ENCODE measurements at regions not wholly inside any gene's neighbourhood (a gene's known extent, or its start where the extent isn't known, plus 50 kb on each side); places are given as distances from the start of the nearest gene placed in this dataset.

GRCh38 chr21:24110846-24111245 is 1496.4 kb downstream of the MRPL39 start:
- no peaks in the 10 kb centered on the region for H3K4me1 ChIP-seq (ENCODE audit: control insufficient read depth, extremely low read depth, insufficient read depth, low read length)
- BruUV-seq (replicated peaks) = no TSS peak

More at GRCh38 chr21:24110846-24111245, 1496.4 kb downstream of the MRPL39 start:
- H3K27me3 ChIP-seq (ENCODE audit: control insufficient read depth in 2 of 2, insufficient read depth in 2 of 2, low read length in 2 of 2) = no peaks in the 10 kb centered on the region
- TF ChIP-seq GATA2 (IDR thresholded peaks at IDR 0.05; ENCODE audit: insufficient read depth, insufficient read length, low read depth, low read length) (no peak), POLR2AphosphoS5 (IDR thresholded peaks at IDR 0.05; ENCODE audit: insufficient read depth, low read depth, low read length) (no peak), MYC (IDR thresholded peaks at IDR 0.05; ENCODE audit: low read depth, low read length) (no peak), JUN (IDR thresholded peaks at IDR 0.05; ENCODE audit: borderline replicate concordance, insufficient read depth, insufficient read length, low read depth) (no peak), CTCF (IDR thresholded peaks at IDR 0.05; ENCODE audit: extremely low read depth in 1 of 2, insufficient read depth in 1 of 2, low read depth in 1 of 2, low read length in 2 of 2) (no peak), EZH2 (IDR thresholded peaks at IDR 0.05; ENCODE audit: borderline replicate concordance, low read depth, low read length, severe bottlenecking) (no peak), POLR2A (IDR thresholded peaks at IDR 0.05; ENCODE audit: low read depth, low read length) (no peak)
- POLR2A ChIA-PET = no interaction called here
- H3K9ac ChIP-seq (replicated peaks; ENCODE audit: extremely low read depth, insufficient read depth, low read length) = no peak overlapping the region
- no peak overlapping the region for H3K4me2 ChIP-seq (ENCODE audit: insufficient read depth, low read length)
- H3K36me3 ChIP-seq (ENCODE audit: control insufficient read depth in 2 of 2, extremely low read depth in 1 of 2, insufficient read depth in 2 of 2, low read length in 2 of 2) = no peaks in the 10 kb centered on the region
- H3K79me2 ChIP-seq (ENCODE audit: control insufficient read depth, insufficient read depth, low read length) = no peaks in the 10 kb centered on the region
- no peaks in the 10 kb centered on the region for H3K9me3 ChIP-seq (replicated peaks; ENCODE audit: control insufficient read depth, insufficient read depth, low read length)
- H4K20me1 ChIP-seq (replicated peaks; ENCODE audit: control insufficient read depth, extremely low read depth, insufficient read depth, low read length) = no peaks in the 10 kb centered on the region
- H3K4me3 ChIP-seq (replicated peaks in 1 of 3; ENCODE audit: insufficient read depth in 1 of 3, low read depth in 1 of 3, low read length in 3 of 3) = no peak overlapping the region
- CTCF ChIA-PET = no interaction called here
- FAIRE-seq (no peak), DNase-seq (ENCODE audit: low read depth, low spot score) (no peak)
- intact Hi-C loops (cut with micrococcal nuclease) (no loop called here), dilution Hi-C loops (cut with MboI; ENCODE audit: extremely low pct_ligation_motif_present, low sequenced_read_pairs) (no loop called here)
- no peaks in the 10 kb centered on the region for H3K9me1 ChIP-seq (replicated peaks; ENCODE audit: control insufficient read depth, extremely low read depth, insufficient read depth, low read length)
- no peak overlapping the region for H3K27ac ChIP-seq (ENCODE audit: insufficient read depth, low read depth, low read length)
- no peak overlapping the region for H2AFZ ChIP-seq (ENCODE audit: low read depth, low read length)

All from endothelial cell of umbilical vein (primary cell).